ENCODE measurements at regions not wholly inside any gene's neighbourhood (a gene's known extent, or its start where the extent isn't known, plus 50 kb on each side); places are given as distances from the start of the nearest gene placed in this dataset.

DNA sequence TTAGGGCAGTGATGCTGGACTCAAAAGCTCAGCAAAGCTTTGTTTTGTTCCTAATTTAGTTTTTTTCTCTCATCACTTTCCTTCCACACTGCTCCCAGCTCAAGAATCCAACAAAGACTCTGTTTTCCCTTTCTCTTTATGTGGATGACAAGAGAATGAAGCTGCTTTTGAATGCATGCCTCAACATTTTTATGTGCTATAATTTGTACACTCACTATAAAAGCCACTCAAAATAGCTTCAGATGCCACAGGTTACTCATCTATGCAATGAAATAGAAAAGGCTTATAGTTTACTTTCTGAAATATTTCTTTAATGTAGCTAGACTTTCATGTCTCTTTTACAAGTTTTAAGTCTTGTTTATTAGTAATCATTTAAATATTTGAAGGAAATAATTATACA is 714.9 kb downstream of the OTOL1 start:
- TF ChIP-seq, protein P1, sequence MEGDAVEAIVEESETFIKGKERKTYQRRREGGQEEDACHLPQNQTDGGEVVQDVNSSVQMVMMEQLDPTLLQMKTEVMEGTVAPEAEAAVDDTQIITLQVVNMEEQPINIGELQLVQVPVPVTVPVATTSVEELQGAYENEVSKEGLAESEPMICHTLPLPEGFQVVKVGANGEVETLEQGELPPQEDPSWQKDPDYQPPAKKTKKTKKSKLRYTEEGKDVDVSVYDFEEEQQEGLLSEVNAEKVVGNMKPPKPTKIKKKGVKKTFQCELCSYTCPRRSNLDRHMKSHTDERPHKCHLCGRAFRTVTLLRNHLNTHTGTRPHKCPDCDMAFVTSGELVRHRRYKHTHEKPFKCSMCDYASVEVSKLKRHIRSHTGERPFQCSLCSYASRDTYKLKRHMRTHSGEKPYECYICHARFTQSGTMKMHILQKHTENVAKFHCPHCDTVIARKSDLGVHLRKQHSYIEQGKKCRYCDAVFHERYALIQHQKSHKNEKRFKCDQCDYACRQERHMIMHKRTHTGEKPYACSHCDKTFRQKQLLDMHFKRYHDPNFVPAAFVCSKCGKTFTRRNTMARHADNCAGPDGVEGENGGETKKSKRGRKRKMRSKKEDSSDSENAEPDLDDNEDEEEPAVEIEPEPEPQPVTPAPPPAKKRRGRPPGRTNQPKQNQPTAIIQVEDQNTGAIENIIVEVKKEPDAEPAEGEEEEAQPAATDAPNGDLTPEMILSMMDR (IDR thresholded peaks at IDR 0.05; ENCODE audit: low read length, missing control alignments), result no peak
- H3K4me3 ChIP-seq (replicated peaks; ENCODE audit: low read depth, low read length), result no peak overlapping the region
- DNase-seq (ENCODE audit: low read depth), result no peak

DNA sequence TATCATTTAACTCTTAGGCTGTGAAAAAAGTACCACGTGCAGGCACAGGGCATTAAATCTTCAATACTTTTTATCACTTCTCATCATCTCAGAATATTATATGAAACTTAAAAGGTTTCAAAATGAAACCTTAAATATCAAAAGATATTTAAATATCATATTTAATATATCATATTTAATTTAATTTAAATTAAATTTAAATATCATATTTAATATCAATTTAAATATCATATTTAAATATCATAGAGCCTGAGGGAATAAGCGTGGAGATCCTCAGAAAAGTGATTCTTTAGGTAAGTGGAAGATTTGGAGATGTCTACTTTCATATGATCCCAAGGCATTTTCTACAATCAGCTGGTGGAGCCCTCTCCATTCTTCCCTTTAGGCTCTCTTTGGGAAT is 716.6 kb downstream of the OTOL1 start:
- no peak overlapping the region for H3K4me3 ChIP-seq (replicated peaks; ENCODE audit: low read depth, low read length)
- TF ChIP-seq, protein P1 (IDR thresholded peaks at IDR 0.05; ENCODE audit: low read length, missing control alignments), result no peak
- no peak for DNase-seq (ENCODE audit: low read depth)

DNA sequence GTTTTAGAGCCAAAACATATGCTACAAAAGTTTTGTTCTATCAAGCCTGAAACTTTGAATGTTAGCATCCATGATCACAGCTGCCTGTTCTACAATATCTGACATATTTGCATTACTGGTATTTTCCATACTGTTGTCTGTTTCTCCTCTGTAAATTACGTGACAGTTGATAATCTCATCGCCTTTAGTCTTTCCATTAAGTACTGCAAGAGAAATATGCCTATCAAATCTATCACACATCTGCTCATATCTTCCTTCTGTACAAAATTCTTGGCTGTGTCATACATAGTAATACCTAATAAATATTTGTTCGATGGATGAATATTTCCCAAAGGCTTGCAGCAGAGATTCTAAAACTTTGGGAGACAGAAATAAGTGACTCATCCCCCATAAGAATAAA is 717.3 kb downstream of the OTOL1 start:
- TF ChIP-seq, protein P1 (IDR thresholded peaks at IDR 0.05; ENCODE audit: low read length, missing control alignments), result no peak
- DNase-seq (ENCODE audit: low read depth), result no peak
- no peak overlapping the region for H3K4me3 ChIP-seq (replicated peaks; ENCODE audit: low read depth, low read length)

DNA sequence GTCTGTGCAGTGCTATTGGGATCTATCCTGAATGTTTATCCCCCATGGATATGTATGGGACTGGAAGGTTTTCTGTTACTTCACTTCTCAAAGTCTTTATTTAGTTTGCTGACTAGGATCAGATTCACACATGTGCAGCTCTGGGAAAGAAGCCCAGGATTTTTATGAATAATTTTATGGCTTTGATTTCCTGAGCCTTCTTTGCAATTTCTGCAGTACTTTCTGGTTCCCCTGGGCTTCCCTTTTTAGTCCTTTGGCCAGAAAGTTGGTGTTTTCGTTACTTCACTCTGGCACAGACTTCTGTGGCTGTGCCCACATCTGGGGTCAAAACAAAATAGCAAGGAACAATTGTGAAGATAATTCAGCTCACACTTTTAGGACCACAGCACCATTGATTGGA is 721.0 kb downstream of the OTOL1 start:
- DNase-seq (ENCODE audit: low read depth), result no peak
- TF ChIP-seq, protein P1 (IDR thresholded peaks at IDR 0.05; ENCODE audit: low read length, missing control alignments), result no peak
- no peak overlapping the region for H3K4me3 ChIP-seq (replicated peaks; ENCODE audit: low read depth, low read length)

DNA sequence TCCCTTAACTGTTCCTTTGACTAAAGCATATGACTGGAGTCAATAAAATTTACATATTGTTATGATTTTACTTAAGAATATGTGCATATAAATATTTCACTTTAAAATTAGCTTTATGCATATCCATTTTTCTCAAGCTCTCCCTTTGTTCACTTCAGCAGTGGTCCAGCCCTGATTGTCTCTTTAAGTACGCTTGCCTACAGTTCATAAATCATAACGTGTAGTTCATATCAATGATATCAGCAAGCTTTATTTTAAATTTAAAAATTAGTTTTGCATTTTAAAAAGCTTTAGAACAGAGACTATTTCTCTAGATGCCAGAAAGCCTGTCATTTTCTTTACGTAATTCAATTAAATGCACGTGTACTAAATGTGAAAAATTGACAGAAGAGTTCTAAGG is 721.9 kb downstream of the OTOL1 start:
- TF ChIP-seq, protein P1 (IDR thresholded peaks at IDR 0.05; ENCODE audit: low read length, missing control alignments), result no peak
- DNase-seq (ENCODE audit: low read depth), result no peak
- no peak overlapping the region for H3K4me3 ChIP-seq (replicated peaks; ENCODE audit: low read depth, low read length)

DNA sequence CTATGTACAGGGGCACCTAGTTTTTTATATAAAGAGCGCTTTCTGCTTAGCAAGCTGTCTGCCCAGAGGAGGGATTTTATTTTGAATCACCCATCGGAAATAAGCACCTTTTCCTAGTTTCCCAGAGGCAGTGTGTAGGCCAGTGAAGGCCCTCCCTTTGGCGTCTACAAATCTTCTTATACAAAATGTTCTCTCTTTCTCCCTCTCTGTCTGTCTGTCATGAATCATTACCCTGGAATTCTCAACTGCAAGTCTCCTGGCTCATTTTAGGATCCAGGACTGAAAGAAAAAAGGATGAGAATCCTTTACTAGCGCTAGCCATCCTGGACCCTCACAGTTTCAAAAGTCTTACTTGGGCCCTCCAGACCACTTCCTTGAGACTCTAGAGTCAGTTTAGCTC is 728.1 kb downstream of the OTOL1 start:
- H3K4me3 ChIP-seq (replicated peaks; ENCODE audit: low read depth, low read length), result no peak overlapping the region
- TF ChIP-seq, protein P1 (IDR thresholded peaks at IDR 0.05; ENCODE audit: low read length, missing control alignments), result no peak
- peak; percentile 29 for DNase-seq (ENCODE audit: low read depth)

DNA sequence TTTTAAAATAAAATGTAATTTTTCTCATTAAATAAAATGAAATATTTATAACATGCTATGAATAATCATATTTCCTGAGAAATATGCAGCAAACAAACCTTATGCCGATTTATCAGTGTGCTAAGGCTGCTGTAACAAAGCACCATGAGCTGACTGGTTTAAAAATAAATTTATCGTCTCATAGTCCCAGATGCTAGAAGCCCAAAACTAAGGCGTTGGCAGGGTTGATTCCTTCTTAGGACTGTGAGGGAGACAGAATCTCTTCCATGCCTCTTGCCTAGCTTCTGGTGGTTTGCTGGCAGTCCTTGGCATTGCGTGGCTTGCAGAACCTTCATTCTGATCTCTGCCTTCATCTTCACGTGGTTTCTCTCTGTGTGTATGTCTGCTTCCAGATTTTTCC is 740.3 kb downstream of the OTOL1 start:
- no peak for DNase-seq (ENCODE audit: low read depth)
- TF ChIP-seq, protein P1 (IDR thresholded peaks at IDR 0.05; ENCODE audit: low read length, missing control alignments), result no peak
- no peak overlapping the region for H3K4me3 ChIP-seq (replicated peaks; ENCODE audit: low read depth, low read length)
